Stimulated activated naive CD4-positive, alpha-beta T cell treated with Interleukin-2 at 50 U/mL for 16 hours (primary cell): ENCODE measurements at regions not wholly inside any gene's neighbourhood (a gene's known extent, or its start where the extent isn't known, plus 50 kb on each side); places are given as distances from the start of the nearest gene placed in this dataset.

ENCODE experiments used
- DNase-seq: peaks from one replicate; lab custom pipeline; 2025; lab: John Stamatoyannopoulos, UW

GRCh38 chr19:30128211-30128610 is 186.2 kb downstream of the URI1 start:
- DNase-seq, result no peak

GRCh38 chr19:30130356-30131122 is 188.5 kb downstream of the URI1 start:
- DNase-seq, result no peak

- DNase-seq, result no peak
Measured at GRCh38 chr19:30131246-30131645, 189.2 kb downstream of the URI1 start.

- DNase-seq, result no peak
Measured at GRCh38 chr19:30131722-30132291, 189.8 kb downstream of the URI1 start.

- no peak for DNase-seq
Measured at GRCh38 chr19:30132343-30133075, 190.5 kb downstream of the URI1 start.

- DNase-seq, result no peak
Measured at GRCh38 chr19:30133803-30134202, 191.8 kb downstream of the URI1 start.

- no peak for DNase-seq
Measured at GRCh38 chr19:30135093-30135757, 193.2 kb downstream of the URI1 start.

- no peak for DNase-seq
Measured at GRCh38 chr19:30135797-30136196, 193.8 kb downstream of the URI1 start.

GRCh38 chr19:30136611-30137195 is 194.7 kb downstream of the URI1 start:
- DNase-seq, result no peak

- DNase-seq, result no peak
Measured at GRCh38 chr19:30137747-30138146, 195.7 kb downstream of the URI1 start.

- DNase-seq, result no peak
Measured at GRCh38 chr19:30144242-30144758, 202.3 kb downstream of the URI1 start.

- no peak for DNase-seq
Measured at GRCh38 chr19:30144802-30145201, 202.8 kb downstream of the URI1 start.

GRCh38 chr19:30145467-30145866 is 203.4 kb downstream of the URI1 start:
- DNase-seq, result no peak

GRCh38 chr19:30146346-30146745 is 204.3 kb downstream of the URI1 start:
- DNase-seq, result no peak

GRCh38 chr19:30148039-30148790 is 206.2 kb downstream of the URI1 start:
- no peak for DNase-seq

- DNase-seq, result no peak
Measured at GRCh38 chr19:30148803-30149202, 206.8 kb downstream of the URI1 start.

GRCh38 chr19:30149300-30149699 is 207.3 kb downstream of the URI1 start:
- no peak for DNase-seq

GRCh38 chr19:30150626-30151025 is 208.6 kb downstream of the URI1 start:
- no peak for DNase-seq

- no peak for DNase-seq
Measured at GRCh38 chr19:30151081-30151480, 209.0 kb downstream of the URI1 start.

GRCh38 chr19:30152510-30153291 is 210.7 kb downstream of the URI1 start:
- no peak for DNase-seq
